Karpas-422 (cell line): ENCODE measurements at regions not wholly inside any gene's neighbourhood (a gene's known extent, or its start where the extent isn't known, plus 50 kb on each side); places are given as distances from the start of the nearest gene placed in this dataset.

Experiments used
- DNase-seq: peaks from one replicate; pipeline ENCODE4 v3.0.0-alpha.2; 2015
- H2AFZ ChIP-seq: fragments of 200-600 bp; sonication (generic); 2 replicates; pipeline ENCODE4 v1.6.1; 2014; ENCODE audit warnings: antibody characterized with exemption, low read length, mixed read lengths
- H3K27ac ChIP-seq: fragments of 200-600 bp; sonication (generic); 2 replicates; pipeline ENCODE4 v1.5.1; 2014; ENCODE audit warnings: mild to moderate bottlenecking, low read length, moderate library complexity
- H3K27me3 ChIP-seq: fragments of 200-600 bp; sonication (generic); 2 replicates; pipeline ENCODE4 v1.6.1; 2014; ENCODE audit warnings: low read length, mixed read lengths
- H3K36me3 ChIP-seq: fragments of 200-600 bp; sonication (generic); 2 replicates; pipeline ENCODE4 v1.6.1; 2014; ENCODE audit warnings: low read length, mixed read lengths; ENCODE audit not compliant: insufficient read depth
- H3K4me1 ChIP-seq: fragments of 200-600 bp; sonication (generic); 2 replicates; pipeline ENCODE4 v1.6.1; 2014; ENCODE audit warnings: mild to moderate bottlenecking, low read length, mixed read lengths
- H3K4me2 ChIP-seq: fragments of 200-600 bp; sonication (generic); 2 replicates; pipeline ENCODE4 v1.6.1; 2014; ENCODE audit warnings: low read length, low read depth, mild to moderate bottlenecking; ENCODE audit not compliant: poor library complexity, severe bottlenecking
- H3K4me3 ChIP-seq: fragments of 200-600 bp; sonication (generic); 2 replicates; pipeline ENCODE4 v1.5.1; 2014; ENCODE audit warnings: mild to moderate bottlenecking, antibody characterized with exemption, low read length, mixed read lengths
- H3K79me2 ChIP-seq: fragments of 200-600 bp; sonication (generic); 2 replicates; pipeline ENCODE4 v1.6.1; 2014; ENCODE audit warnings: mild to moderate bottlenecking, low read length, mixed read lengths
- H3K9ac ChIP-seq: fragments of 200-600 bp; sonication (generic); 2 replicates; pipeline ENCODE4 v1.6.0; 2014; ENCODE audit warnings: low read length
- H3K9me2 ChIP-seq: fragments of 200-600 bp; sonication (generic), shearing (Covaris generic); replicated peaks from 2 replicates; pipeline ENCODE4 v1.6.0; 2014; ENCODE audit warnings: mild to moderate bottlenecking, low read length, moderate library complexity; ENCODE audit not compliant: insufficient read depth
- H3K9me3 ChIP-seq: fragments of 300-700, 200-600 bp; sonication (generic); 2 replicates; pipeline ENCODE4 v1.6.1; 2014; ENCODE audit warnings: low read length, mixed read lengths
- H4K20me1 ChIP-seq: fragments of 200-600 bp; sonication (generic); 2 replicates; pipeline ENCODE4 v1.6.1; 2014; ENCODE audit warnings: mild to moderate bottlenecking, antibody characterized with exemption, low read length, low read depth; ENCODE audit not compliant: insufficient read depth

DNA sequence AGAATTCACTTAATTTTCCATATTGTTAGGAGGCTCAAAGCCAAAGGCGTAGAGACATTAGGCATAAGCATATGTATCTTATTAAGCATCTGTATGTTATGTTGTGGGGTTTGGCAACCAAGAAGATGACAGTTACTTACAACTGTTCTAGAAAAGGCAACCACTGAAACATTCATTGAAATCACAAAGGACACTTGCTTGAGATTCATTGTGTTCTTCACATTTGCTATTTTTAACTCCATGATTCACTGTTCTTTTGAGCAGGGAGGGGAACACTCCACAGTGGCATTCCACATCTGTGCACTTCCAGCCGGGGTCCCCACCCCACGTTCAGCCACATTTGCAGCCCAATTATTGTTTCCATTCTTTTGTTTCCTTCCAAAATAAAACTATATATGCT lies 107.1 kb downstream of the PALM2AKAP2 start:
- H3K27ac ChIP-seq: no peak overlapping the region
- H3K9me3 ChIP-seq: no peaks in the 10 kb centered on the region
- no peak overlapping the region for H2AFZ ChIP-seq
- no peak overlapping the region for H3K4me3 ChIP-seq
- H4K20me1 ChIP-seq: no peaks in the 10 kb centered on the region
- H3K4me1 ChIP-seq: no peaks in the 10 kb centered on the region
- no peaks in the 10 kb centered on the region for H3K9me2 ChIP-seq
- no peaks in the 10 kb centered on the region for H3K36me3 ChIP-seq
- 0 out of 2 replicates have a peak, but pooled peaks cover 3% of the 10 kb centered on the region for H3K27me3 ChIP-seq
- H3K9ac ChIP-seq: no peak overlapping the region
- no peaks in the 10 kb centered on the region for H3K79me2 ChIP-seq
- H3K4me2 ChIP-seq: no peak overlapping the region
- DNase-seq: no peak

DNA sequence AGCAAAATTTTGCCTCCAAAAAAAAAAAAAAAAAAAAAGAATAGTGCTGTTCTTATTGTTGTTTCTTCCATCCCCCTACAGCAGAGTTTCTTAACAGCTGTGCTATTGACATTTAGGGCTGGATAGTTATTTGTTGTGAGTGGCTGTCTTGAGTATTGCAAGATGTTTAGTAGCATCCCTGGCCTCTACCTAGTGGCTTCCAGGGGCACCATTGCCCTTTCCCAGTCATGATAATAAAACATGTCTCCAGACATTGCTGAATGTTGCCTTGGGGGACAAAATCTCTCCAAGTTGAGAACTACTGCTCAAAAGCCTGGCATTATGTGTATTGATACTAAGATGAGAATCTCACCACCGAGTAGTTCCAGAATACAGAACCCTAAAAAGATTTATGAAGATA lies 108.7 kb downstream of the PALM2AKAP2 start:
- H2AFZ ChIP-seq: no peak overlapping the region

DNA sequence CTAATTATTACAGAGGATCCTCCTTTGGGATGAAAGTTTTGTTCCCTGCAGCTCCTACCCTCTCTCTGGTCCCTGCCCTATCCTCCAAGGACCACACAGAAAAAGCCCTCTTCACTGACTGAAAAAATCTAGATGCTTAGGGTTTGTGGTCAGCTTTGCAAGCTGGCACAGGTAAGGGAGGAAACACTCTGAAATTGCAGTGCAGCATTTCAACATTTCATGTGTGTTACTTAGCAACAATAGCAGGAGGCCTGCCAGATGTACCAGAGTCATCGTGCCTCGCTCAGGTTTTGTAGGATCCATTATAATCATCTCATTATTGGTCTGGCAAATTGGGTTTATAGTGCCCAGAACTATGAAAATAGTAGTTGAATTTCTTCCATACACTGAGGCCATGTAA lies 109.5 kb downstream of the PALM2AKAP2 start:
- Histone ChIP-seq H3K4me1 (no peaks in the 10 kb centered on the region), H3K27ac (no peak overlapping the region), H3K9me3 (no peaks in the 10 kb centered on the region), H2AFZ (no peak overlapping the region), H3K36me3 (no peaks in the 10 kb centered on the region), H3K4me2 (no peak overlapping the region), H3K27me3 (0 out of 2 replicates have a peak, but pooled peaks cover 3% of the 10 kb centered on the region), H4K20me1 (no peaks in the 10 kb centered on the region), H3K79me2 (no peaks in the 10 kb centered on the region), H3K9ac (no peak overlapping the region), H3K4me3 (no peak overlapping the region), H3K9me2 (no peaks in the 10 kb centered on the region)
- DNase-seq: no peak

More for the DNA sequence above, 108.7 kb downstream of the PALM2AKAP2 start:
- no peaks in the 10 kb centered on the region for H3K4me1 ChIP-seq
- no peaks in the 10 kb centered on the region for H3K9me2 ChIP-seq
- no peak overlapping the region for H3K4me3 ChIP-seq
- H3K27ac ChIP-seq: no peak overlapping the region
- no peaks in the 10 kb centered on the region for H3K79me2 ChIP-seq
- no peak for DNase-seq
- no peak overlapping the region for H3K9ac ChIP-seq
- H3K9me3 ChIP-seq: no peaks in the 10 kb centered on the region
- H3K36me3 ChIP-seq: no peaks in the 10 kb centered on the region
- H3K4me2 ChIP-seq: no peak overlapping the region
- 0 out of 2 replicates have a peak, but pooled peaks cover 3% of the 10 kb centered on the region for H3K27me3 ChIP-seq
- no peaks in the 10 kb centered on the region for H4K20me1 ChIP-seq

DNA sequence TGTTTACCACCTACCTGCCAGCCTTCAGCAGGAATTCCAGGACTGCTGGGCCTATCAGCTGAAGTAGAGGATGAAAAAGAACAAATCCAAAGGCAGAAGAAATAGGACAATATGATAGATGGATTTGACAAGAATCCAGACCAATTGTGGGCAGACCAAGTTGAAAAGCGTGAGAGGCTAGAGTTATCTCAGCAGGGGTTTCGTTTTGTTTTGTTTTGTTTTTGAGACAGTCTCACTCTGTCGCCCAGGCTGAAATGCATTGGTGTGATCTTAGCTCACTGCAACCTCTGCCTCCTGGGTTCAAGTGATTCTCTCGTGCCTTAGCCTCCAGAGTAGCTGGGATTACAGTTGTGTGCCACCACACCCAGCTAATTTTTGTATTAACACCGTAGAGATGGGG lies 113.2 kb downstream of the PALM2AKAP2 start:
- H3K4me1 ChIP-seq: no peaks in the 10 kb centered on the region
- no peak for DNase-seq
- no peak overlapping the region for H3K27ac ChIP-seq
- no peaks in the 10 kb centered on the region for H3K79me2 ChIP-seq
- no peaks in the 10 kb centered on the region for H4K20me1 ChIP-seq
- H3K9me2 ChIP-seq: no peaks in the 10 kb centered on the region
- no peak overlapping the region for H3K4me2 ChIP-seq
- no peak overlapping the region for H2AFZ ChIP-seq
- no peak overlapping the region for H3K9ac ChIP-seq
- no peaks in the 10 kb centered on the region for H3K36me3 ChIP-seq
- H3K4me3 ChIP-seq: no peak overlapping the region
- no peaks in the 10 kb centered on the region for H3K9me3 ChIP-seq
- no peaks in the 10 kb centered on the region for H3K27me3 ChIP-seq

DNA sequence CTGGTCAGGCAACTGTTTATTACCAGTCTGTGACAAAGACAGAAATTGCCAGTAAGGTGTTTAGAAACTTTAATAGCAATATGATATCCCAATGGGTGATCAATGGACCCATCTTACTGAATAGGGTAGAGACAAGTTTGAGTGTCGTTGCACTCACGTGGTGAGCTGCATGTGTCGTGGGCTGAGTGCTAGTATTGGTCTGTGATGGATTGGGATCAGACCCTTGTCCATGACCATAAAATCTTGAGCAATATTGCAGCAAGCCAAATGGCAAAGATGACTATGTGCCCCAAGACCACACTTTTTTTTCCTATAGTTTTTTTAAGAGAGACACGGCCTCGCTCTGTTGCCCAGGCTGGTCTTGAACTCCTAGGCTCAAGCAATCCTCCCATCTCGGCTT lies 114.5 kb downstream of the PALM2AKAP2 start:
- Histone ChIP-seq H3K9ac (no peak overlapping the region), H3K79me2 (no peaks in the 10 kb centered on the region), H3K9me3 (no peaks in the 10 kb centered on the region), H3K27ac (no peak overlapping the region), H3K4me3 (no peak overlapping the region), H3K36me3 (no peaks in the 10 kb centered on the region), H4K20me1 (no peaks in the 10 kb centered on the region), H2AFZ (no peak overlapping the region), H3K9me2 (no peaks in the 10 kb centered on the region), H3K4me1 (no peaks in the 10 kb centered on the region), H3K27me3 (no peaks in the 10 kb centered on the region), H3K4me2 (no peak overlapping the region)
- no peak for DNase-seq

DNA sequence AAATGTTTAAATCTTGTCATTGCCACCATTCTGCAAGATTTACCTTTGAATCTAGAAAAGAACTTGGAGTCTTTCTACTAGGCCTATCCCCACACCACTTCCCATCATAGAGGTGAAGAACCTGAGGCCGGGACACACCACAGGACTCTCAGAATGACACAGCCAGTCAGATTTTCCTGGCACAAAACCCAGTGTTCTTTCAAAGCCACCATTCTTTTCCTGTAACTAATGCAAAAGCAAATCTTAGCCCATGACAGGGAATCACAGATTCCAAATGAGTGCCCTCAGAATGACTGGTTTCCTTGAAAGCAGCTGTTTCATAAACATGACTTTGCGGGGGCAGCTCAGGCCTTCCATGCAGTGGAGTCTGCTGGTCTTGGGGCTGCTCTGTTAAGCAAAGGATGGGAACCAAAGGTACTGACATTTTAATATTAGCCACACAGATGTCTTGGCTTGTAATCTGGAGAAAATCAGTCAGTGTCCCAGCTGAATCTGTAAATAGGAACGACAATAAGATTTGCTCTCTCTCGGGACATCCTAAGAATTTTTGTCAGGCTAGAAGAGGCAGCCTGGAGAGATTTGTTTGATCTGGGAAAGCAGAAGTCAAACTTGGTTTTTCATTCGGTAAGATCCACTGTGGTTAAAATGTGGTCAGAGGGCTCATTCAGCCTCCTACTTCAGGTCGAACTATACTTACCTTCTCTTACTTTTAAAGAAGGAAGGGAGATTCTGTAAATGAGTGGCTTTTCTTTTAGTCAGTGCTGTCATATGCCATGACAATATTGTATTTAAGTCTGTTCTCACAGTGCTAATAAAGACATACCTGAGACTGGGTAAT lies 115.1 kb downstream of the PALM2AKAP2 start:
- Histone ChIP-seq H2AFZ (no peak overlapping the region), H3K27me3 (no peaks in the 10 kb centered on the region), H3K9ac (no peak overlapping the region), H3K4me1 (no peaks in the 10 kb centered on the region), H3K27ac (no peak overlapping the region), H3K9me3 (no peaks in the 10 kb centered on the region), H3K79me2 (no peaks in the 10 kb centered on the region), H3K4me2 (no peak overlapping the region), H4K20me1 (no peaks in the 10 kb centered on the region), H3K4me3 (no peak overlapping the region), H3K36me3 (no peaks in the 10 kb centered on the region), H3K9me2 (no peaks in the 10 kb centered on the region)
- no peak for DNase-seq

DNA sequence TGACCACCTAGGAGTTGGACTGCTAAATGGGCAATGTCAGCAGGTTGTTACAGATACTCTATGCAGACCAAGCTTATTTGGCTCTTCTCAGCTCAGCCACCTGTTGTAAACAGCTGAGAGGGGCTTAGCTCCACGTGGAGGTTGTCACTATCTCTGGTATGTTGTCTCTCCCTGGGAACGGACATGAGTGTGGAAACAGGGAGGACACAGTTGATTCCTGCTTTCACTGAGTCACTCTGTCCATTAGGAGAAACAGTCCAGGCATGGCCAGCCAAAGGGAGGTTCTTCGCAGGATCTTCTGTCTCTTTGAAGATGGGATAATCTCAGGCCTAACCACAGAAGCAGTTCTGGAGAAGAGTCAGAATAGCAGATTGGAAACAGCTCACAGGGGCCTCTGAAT lies 121.2 kb downstream of the PALM2AKAP2 start:
- Histone ChIP-seq H3K4me1 (no peaks in the 10 kb centered on the region), H3K79me2 (no peaks in the 10 kb centered on the region), H2AFZ (no peak overlapping the region), H3K4me2 (no peak overlapping the region), H3K36me3 (no peaks in the 10 kb centered on the region), H3K9me2 (no peaks in the 10 kb centered on the region), H3K27me3 (no peaks in the 10 kb centered on the region), H3K27ac (no peak overlapping the region), H4K20me1 (no peaks in the 10 kb centered on the region), H3K9ac (no peak overlapping the region), H3K9me3 (no peaks in the 10 kb centered on the region), H3K4me3 (no peak overlapping the region)
- DNase-seq: no peak

DNA sequence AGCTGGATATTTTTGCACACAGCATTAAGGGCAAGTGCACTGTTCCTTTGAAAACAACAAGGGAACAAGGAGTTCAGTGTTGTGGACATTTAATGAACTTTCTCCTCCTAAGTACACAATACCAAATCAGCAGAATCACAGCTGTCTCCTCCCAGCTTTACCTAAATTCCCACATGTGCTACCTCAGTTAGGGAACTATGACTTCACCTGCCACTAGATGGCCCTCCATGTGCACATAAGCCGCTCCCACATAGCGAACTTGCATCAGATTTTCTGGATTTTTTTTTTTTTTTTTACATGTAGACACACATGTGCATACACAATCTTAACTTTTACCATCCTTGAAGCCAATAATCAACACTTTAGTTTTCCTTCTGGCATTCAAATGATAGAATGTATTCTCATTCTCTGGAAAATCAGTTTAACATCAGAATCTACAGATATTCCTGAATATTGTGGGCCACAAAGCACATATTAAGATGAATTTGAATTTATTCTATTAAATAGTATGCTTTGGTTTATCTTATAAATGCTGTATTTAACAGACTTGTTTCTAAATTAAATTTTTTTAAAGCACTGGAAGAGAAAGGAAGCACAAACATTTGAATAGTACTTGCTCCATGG lies 123.6 kb downstream of the PALM2AKAP2 start:
- no peak overlapping the region for H3K4me2 ChIP-seq
- no peaks in the 10 kb centered on the region for H3K27me3 ChIP-seq
- H3K36me3 ChIP-seq: no peaks in the 10 kb centered on the region
- H3K79me2 ChIP-seq: no peaks in the 10 kb centered on the region
- H3K4me3 ChIP-seq: no peak overlapping the region
- H3K27ac ChIP-seq: no peak overlapping the region
- peak; percentile 86 for DNase-seq
- H3K9me3 ChIP-seq: no peaks in the 10 kb centered on the region
- H2AFZ ChIP-seq: no peak overlapping the region
- no peaks in the 10 kb centered on the region for H4K20me1 ChIP-seq
- H3K4me1 ChIP-seq: peaks cover 16% of the 10 kb centered on the region
- no peak overlapping the region for H3K9ac ChIP-seq
- no peaks in the 10 kb centered on the region for H3K9me2 ChIP-seq
